ENCODE measurements at regions not wholly inside any gene's neighbourhood (a gene's known extent, or its start where the extent isn't known, plus 50 kb on each side); places are given as distances from the start of the nearest gene placed in this dataset.
"Not testable (repeated sequence)": the region's sequence is repeated elsewhere in the genome, so short reads cannot be mapped to it uniquely, and the experiment has no call there.

DNA sequence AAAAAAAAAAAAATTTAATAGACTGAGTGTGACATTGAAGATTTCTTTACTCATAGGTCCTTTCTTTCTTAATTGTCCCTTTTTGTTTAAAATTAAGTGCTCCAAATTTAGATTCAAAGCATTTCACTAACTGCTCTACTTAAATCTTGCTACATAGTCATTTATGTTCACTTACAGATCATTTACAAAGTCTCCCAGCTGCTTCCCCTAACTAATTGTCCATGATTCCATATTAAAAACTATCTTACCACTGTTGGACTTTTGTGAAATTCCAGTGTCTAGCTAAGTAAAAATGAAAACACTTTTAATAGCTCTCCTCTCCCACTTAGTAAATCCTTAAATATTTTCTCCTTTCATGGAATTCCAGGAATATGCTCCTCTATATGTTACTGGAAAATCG is 850.5 kb downstream of the NR2F1-AS1 start:
- H3K4me1 Mint-ChIP-seq = no peaks in the 10 kb centered on the region
- H3K9me3 Mint-ChIP-seq = peaks cover 0 to 10% (median 2%) of the 10 kb centered on the region in 9 donors
- H3K27ac Mint-ChIP-seq = no peak overlapping the region
- POLR2A ChIA-PET = no interaction called here
- H3K36me3 Mint-ChIP-seq = no peaks in the 10 kb centered on the region
- ATAC-seq (no peak), DNase-seq (no peak)
- H3K27me3 Mint-ChIP-seq = no peaks in the 10 kb centered on the region
- no peak overlapping the region for H3K4me3 Mint-ChIP-seq

DNA sequence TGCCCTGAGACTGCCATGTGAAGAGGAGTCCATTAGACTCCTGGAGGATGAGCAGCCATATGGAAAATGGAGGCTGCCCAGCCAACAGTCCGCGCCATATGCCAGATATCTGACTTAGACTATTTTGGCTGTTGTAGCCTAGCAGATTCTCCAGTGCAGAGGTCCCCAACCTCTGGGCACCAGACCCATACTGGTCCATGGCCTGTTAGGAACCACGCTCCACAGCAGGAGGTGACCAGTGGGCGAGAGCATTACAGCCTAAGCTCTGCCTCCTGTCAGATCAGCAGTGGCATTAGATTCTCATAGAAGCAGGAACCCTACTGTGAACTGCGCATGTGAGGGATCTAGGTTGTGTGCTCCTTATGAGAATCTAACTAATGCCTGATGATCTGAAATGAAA is 851.9 kb downstream of the NR2F1-AS1 start:
- DNase-seq = no peak
- POLR2A ChIA-PET = no interaction called here
- H3K27me3 Mint-ChIP-seq = no peaks in the 10 kb centered on the region

DNA sequence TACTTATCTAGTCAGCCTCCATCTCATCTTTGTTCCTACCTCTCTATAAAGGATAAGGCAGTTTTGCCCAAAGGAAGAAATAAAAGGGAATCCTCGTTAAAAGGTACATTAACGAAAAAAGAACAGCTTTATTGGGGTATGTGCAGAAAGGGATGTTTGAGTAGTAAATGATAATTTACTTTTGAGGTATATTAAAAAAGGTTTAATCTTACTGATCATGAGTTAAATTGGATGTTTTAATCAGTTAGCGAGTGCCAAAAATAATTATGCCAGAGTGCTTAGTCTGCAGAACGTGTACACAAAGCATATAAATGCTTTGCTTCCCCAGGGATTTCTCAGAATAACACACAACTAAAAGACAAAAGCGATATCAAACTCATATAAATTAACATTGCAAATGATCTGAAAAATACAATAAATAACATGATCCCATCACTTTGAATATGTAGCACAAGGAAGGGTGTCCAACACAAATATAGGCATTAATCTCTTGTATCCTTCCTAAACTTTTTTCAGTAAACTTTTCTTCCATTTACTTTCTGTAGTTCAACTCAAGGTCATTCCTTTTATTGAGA is 865.0 kb downstream of the NR2F1-AS1 start:
- Mint-ChIP-seq H3K4me1 (no peaks in the 10 kb centered on the region), H3K27ac (no peak overlapping the region), H3K36me3 (no peaks in the 10 kb centered on the region), H3K4me3 (no peak overlapping the region), H3K27me3 (no peaks in the 10 kb centered on the region), H3K9me3 (peaks cover 0 to 9% (median 0%) of the 10 kb centered on the region in 9 donors)
- ATAC-seq (no peak), DNase-seq (no peak)
- POLR2A ChIA-PET = no interaction called here

More for the DNA sequence above, 851.9 kb downstream of the NR2F1-AS1 start:
- no peak overlapping the region for H3K27ac Mint-ChIP-seq
- peaks cover 0 to 10% (median 4%) of the 10 kb centered on the region in 9 donors for H3K9me3 Mint-ChIP-seq
- H3K36me3 Mint-ChIP-seq = no peaks in the 10 kb centered on the region
- no peak for ATAC-seq
- no peak overlapping the region for H3K4me3 Mint-ChIP-seq
- H3K4me1 Mint-ChIP-seq = no peaks in the 10 kb centered on the region

DNA sequence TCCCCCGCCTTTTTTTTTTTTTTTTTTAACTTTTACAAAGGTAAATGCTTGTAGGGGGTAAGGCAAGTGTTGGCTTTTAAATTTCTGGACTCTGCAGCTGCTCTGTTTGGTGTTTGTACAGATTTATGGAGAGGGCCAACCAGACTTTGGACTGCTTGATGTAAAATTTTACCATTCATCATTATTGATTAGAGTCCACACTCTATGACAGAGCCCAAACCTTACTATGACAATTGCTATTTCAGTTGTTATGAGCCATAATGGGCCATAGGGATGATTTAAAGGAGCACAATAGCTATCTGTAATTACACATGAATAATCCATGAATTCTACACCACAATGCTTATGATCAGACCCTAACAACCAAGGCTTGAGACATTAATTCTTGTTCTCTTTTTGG is 867.2 kb downstream of the NR2F1-AS1 start:
- Mint-ChIP-seq H3K4me1 (no peaks in the 10 kb centered on the region), H3K9me3 (peaks cover 0 to 9% (median 0%) of the 10 kb centered on the region in 9 donors), H3K4me3 (no peak overlapping the region), H3K36me3 (no peaks in the 10 kb centered on the region), H3K27me3 (no peaks in the 10 kb centered on the region), H3K27ac (no peak overlapping the region)
- POLR2A ChIA-PET = no interaction called here
- no peak for DNase-seq
- no peak for ATAC-seq

DNA sequence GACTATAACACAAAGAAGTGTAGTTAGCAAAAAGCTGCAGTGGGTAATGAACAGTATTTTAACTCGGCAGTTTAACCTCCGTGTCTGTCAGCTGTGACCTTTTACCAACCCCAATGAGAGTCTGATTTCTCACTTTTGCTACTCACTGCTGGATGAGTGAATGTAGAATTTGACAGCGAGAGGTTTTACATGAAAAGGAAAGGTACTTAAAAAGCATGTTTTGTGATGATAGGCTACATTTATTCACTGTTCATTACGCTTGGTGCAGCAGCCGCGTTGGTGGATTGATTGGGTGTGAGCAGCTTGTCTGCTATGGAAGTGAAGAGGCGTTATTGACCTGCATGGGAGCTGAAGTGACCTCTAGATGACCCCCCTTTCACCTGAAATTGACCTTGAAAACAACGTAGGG is 867.7 kb downstream of the NR2F1-AS1 start:
- ATAC-seq (no peak), DNase-seq (no peak)
- H3K27ac Mint-ChIP-seq = no peak overlapping the region

DNA sequence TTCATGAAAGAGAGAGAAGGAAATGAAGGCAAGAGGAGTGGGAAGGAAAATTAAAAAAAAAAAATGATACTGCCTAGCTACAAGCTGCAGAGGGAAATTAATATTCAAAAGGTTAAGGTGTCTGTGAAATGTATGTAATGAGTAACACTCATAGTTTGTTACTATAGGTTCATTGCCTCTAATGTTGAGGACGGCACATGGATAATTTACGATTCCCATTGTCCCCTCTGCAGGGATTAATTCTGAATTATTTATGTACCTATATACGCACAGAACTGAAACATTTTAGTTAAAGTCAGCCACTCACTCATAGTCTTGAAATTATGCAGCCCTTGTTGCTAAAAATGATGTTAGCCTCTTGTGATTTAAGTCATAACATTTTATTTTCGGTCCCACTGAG is 869.1 kb downstream of the NR2F1-AS1 start:
- no peaks in the 10 kb centered on the region for H3K27me3 Mint-ChIP-seq
- H3K27ac Mint-ChIP-seq = no peak overlapping the region
- POLR2A ChIA-PET = no interaction called here
- ATAC-seq = no peak
- H3K4me3 Mint-ChIP-seq = no peak overlapping the region
- H3K4me1 Mint-ChIP-seq = no peaks in the 10 kb centered on the region
- DNase-seq = no peak
- H3K9me3 Mint-ChIP-seq = peaks cover 0 to 9% (median 2%) of the 10 kb centered on the region in 9 donors
- H3K36me3 Mint-ChIP-seq = no peaks in the 10 kb centered on the region

More for the DNA sequence above, 867.7 kb downstream of the NR2F1-AS1 start:
- Mint-ChIP-seq H3K4me1 (no peaks in the 10 kb centered on the region), H3K36me3 (no peaks in the 10 kb centered on the region), H3K9me3 (peaks cover 0 to 9% (median 2%) of the 10 kb centered on the region in 9 donors), H3K4me3 (no peak overlapping the region), H3K27me3 (no peaks in the 10 kb centered on the region)
- POLR2A ChIA-PET = no interaction called here

DNA sequence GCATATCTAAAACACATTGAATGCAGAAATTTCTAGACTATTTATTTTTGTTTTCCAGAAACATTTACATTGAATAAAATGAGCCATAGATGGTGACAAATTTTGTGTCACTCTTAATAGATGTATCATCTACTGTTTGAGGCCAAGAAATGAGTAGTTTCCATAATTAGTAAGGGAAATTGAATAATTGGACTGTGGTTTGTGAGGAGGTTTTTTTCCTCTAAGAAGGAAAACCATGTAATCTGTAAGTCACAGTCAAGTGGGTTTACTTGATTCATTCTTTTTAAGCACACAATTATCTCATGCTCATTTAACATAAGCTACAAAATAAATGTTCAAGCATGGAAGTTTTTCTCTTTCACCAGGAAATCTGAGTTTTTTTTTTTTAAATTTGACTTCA is 876.4 kb downstream of the NR2F1-AS1 start:
- POLR2A ChIA-PET = no interaction called here
- Mint-ChIP-seq H3K4me3 (no peak overlapping the region), H3K27ac (no peak overlapping the region), H3K36me3 (no peaks in the 10 kb centered on the region), H3K4me1 (no peaks in the 10 kb centered on the region), H3K9me3 (peaks cover 0 to 9% (median 2%) of the 10 kb centered on the region in 9 donors), H3K27me3 (no peaks in the 10 kb centered on the region)
- DNase-seq (no peak), ATAC-seq (no peak)

DNA sequence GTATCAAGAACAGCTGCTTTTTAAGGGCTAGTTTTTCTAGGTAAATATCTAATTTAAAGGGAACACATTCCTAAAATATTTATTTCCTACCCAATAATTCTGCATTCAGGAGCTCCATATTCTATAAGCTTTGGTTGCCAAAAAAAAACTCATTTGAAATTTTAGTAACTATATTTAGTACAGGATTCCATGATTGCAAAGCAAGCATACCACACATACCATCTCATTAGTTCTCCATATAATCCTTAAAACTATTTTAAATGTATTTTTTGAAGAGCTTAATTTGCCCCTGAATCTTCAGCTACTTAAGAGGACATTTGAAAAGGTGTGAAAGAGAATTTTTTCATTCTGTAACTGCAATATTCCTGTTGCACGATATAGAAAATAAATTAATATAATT is 877.0 kb downstream of the NR2F1-AS1 start:
- Mint-ChIP-seq H3K4me3 (no peak overlapping the region), H3K27me3 (no peaks in the 10 kb centered on the region), H3K9me3 (peaks cover 0 to 9% (median 2%) of the 10 kb centered on the region in 9 donors), H3K4me1 (no peaks in the 10 kb centered on the region), H3K27ac (no peak overlapping the region), H3K36me3 (no peaks in the 10 kb centered on the region)
- POLR2A ChIA-PET = no interaction called here
- ATAC-seq = no peak
- DNase-seq = no peak

DNA sequence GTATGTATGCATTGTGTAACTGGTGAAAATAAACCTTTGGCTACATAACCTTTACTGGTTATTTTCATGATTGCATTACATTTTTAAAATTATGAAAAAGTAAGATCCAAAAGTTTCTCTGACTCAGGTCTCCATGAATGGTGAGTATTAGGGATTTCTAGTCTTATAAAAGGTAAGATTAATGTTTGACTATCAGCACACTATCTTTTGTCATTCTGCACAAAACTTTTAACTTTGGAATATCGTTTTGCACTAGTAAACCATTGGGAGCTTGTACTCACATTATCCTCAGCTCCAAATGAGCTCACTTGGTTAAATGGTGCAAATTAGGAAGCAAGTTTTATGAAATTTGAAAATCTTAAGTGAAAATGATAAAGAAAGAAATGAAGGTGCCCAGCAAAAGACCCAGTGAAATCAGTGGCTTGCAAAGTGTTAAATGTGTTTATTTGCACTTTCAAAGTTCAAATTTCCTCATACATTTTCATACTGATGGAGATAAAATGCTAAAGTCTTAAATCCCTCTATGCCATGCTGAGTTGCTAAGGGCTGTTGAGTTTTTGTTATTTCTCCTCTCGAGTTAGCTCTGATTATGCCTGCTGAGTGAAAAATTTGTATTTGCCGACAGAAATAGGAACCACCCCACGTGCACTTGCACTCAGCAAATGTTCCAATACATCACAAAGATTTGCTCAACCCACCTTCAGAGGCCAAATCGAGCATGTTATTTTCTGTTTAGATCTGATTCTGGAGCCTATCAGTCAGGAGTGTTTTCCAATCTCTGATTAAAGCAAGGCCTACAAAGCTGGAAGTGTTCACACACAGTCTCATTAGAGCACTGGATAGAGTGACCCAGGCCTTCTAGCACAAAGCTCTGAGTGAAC is 885.7 kb downstream of the NR2F1-AS1 start:
- no peak for DNase-seq
- H3K4me1 Mint-ChIP-seq = no peaks in the 10 kb centered on the region

DNA sequence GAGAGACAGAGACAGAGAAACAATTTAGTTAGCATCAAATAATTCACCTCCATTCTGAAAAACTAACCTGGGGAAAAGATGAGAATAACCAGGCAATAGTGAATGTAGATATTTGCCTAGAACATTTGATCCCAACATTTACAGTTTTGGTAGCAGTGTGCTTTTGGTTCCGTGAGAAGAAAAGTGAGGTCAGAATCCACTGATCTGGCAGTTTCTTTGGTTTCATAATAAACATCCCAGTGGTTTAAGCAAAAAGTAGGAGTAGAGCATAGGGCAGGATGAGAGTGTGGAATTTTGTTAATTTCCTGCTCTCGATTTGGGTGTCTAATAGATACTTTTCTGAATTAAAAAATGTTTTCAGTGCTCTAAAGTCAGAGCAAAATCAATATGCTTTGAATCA is 887.0 kb downstream of the NR2F1-AS1 start:
- Mint-ChIP-seq H3K4me3 (no peak overlapping the region), H3K9me3 (peaks cover 0 to 15% (median 6%) of the 10 kb centered on the region in 9 donors), H3K27me3 (no peaks in the 10 kb centered on the region), H3K4me1 (no peaks in the 10 kb centered on the region), H3K27ac (no peak overlapping the region), H3K36me3 (no peaks in the 10 kb centered on the region)
- POLR2A ChIA-PET = no interaction called here
- ATAC-seq (no peak), DNase-seq (no peak)

More for the DNA sequence above, 885.7 kb downstream of the NR2F1-AS1 start:
- H3K9me3 Mint-ChIP-seq = peaks cover 0 to 15% (median 5%) of the 10 kb centered on the region in 9 donors
- POLR2A ChIA-PET = no interaction called here
- no peak for ATAC-seq
- no peak overlapping the region for H3K27ac Mint-ChIP-seq
- no peaks in the 10 kb centered on the region for H3K36me3 Mint-ChIP-seq
- no peak overlapping the region for H3K4me3 Mint-ChIP-seq
- H3K27me3 Mint-ChIP-seq = no peaks in the 10 kb centered on the region

DNA sequence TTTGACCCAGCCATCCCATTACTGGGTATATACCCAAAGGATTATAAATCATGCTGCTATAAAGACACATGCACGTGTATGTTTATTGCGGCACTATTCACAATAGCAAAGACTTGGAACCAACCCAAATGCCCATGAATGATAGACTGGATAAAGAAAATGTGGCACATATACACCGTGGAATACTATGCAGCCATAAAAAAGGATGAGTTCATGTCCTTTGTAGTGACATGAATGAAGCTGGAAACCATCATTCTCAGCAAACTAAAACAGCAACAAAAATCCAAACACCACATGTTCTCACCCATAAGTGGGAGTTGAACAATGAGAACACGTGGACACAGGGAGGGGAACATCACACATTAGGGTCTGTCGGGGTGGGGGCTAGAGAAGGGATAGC is 889.1 kb downstream of the NR2F1-AS1 start:
- H3K4me1 Mint-ChIP-seq, H3K36me3 Mint-ChIP-seq, H3K4me3 Mint-ChIP-seq, POLR2A ChIA-PET, ATAC-seq, DNase-seq, H3K27ac Mint-ChIP-seq, H3K27me3 Mint-ChIP-seq: not testable (repeated sequence)
- H3K9me3 Mint-ChIP-seq = peaks cover 0 to 15% (median 6%) of the 10 kb centered on the region in 9 donors

DNA sequence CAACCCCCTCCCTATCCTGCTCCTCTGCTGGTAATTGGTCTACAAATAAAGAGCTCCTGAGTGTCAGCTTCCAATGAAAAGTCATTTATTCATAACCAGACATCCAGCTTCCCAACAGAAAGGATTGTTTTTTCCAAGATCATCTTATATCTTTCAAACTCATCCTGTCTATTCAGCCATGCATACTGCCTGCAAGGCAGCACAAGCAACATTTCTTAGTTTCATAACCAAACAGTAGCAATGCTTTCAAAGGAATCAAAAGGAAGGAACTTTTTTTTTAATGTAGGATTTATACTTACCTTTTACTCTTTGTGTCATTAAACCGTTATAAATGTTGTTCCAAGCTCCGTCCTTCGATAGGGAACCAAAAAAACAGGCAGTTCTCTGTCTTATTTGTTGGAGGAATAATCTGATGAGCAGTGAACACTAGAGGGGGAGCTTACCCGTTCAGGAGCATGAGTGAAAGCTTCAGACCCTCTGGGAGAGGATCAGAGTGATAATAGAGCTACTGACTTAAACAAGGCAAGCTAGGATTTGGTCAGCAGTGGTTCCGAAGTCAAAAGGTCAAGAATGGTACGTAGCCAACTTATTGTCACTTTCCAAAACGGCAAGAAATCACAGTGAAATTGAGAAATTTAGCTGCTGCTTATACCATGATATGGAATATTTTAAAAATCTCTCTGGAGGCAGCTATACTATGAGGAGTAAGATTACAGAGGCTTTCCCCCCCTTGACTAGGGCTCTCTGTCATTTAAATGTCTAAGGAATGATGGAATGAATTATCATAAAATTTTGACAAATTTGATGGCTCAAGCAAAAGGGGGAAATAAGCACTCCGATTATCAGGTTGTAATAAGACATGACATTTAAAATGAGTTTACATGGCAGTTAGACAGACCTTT is 892.9 kb downstream of the NR2F1-AS1 start:
- DNase-seq = no peak
- H3K4me1 Mint-ChIP-seq = no peaks in the 10 kb centered on the region
- no peak overlapping the region for H3K27ac Mint-ChIP-seq
- H3K27me3 Mint-ChIP-seq = no peaks in the 10 kb centered on the region
- no peak overlapping the region for H3K4me3 Mint-ChIP-seq
- H3K9me3 Mint-ChIP-seq = peaks cover 0 to 32% (median 11%) of the 10 kb centered on the region in 9 donors
- ATAC-seq = no peak
- H3K36me3 Mint-ChIP-seq = peaks cover 0 to 3% (median 0%) of the 10 kb centered on the region in 3 donors
- POLR2A ChIA-PET = no interaction called here

DNA sequence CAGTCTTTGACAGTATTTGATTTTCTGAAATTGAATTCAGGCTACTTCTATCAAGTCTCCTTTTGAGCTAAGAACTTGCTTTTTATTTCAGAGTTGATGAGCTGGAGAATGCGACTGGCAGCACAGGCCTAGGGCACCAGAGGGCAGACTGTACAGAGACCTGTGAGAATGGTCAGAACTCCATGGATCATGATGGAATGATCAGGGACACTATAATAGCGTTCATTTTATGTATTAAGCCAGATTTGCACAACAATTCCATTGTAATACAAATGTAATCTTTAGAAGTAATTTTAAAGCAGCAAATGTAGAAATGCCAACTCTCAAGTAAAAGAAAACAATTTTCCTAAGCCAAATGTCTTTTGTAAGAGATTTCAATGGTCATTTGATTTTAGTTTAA is 902.4 kb downstream of the NR2F1-AS1 start:
- no peak for ATAC-seq
- no peaks in the 10 kb centered on the region for H3K27me3 Mint-ChIP-seq
- H3K9me3 Mint-ChIP-seq = peaks cover 0 to 9% (median under 1%) of the 10 kb centered on the region in 9 donors
- no peak overlapping the region for H3K27ac Mint-ChIP-seq
- DNase-seq = no peak
- peaks cover 0 to 4% (median 0%) of the 10 kb centered on the region in 3 donors for H3K36me3 Mint-ChIP-seq
- H3K4me3 Mint-ChIP-seq = no peak overlapping the region
- POLR2A ChIA-PET = no interaction called here
- no peaks in the 10 kb centered on the region for H3K4me1 Mint-ChIP-seq
